ENCODE measurements at regions not wholly inside any gene's neighbourhood (a gene's known extent, or its start where the extent isn't known, plus 50 kb on each side); places are given as distances from the start of the nearest gene placed in this dataset.

GRCh38 chr10:2625094-2625493 lies 442.3 kb upstream of the PFKP start:
- POLR2A ChIA-PET = no interaction called here
- no peaks in the 10 kb centered on the region for H3K9me3 ChIP-seq (ENCODE audit: control insufficient read depth, insufficient read depth, low read depth, low read length)
- no peak for TF ChIP-seq ZNF184 (tag by site-specific recombination; IDR thresholded peaks at IDR 0.05)
- no peak for TF ChIP-seq ZNF341 (tag by site-specific recombination; IDR thresholded peaks at IDR 0.05; ENCODE audit: low read depth)
- TF ChIP-seq ZNF580 (tag by site-specific recombination; IDR thresholded peaks at IDR 0.05) = no peak
- no peak for TF ChIP-seq WT1 (tag by site-specific recombination; IDR thresholded peaks at IDR 0.05)
- no peak for TF ChIP-seq ZNF664 (tag by site-specific recombination; IDR thresholded peaks at IDR 0.05)
- no peak for TF ChIP-seq ZNF776 (tag by site-specific recombination; IDR thresholded peaks at IDR 0.05; ENCODE audit: borderline replicate concordance)
- TF ChIP-seq ZNF394 (tag by site-specific recombination; IDR thresholded peaks at IDR 0.05; ENCODE audit: borderline replicate concordance) = no peak
- no peak for TF ChIP-seq ZFP41 (tag by site-specific recombination; IDR thresholded peaks at IDR 0.05; ENCODE audit: borderline replicate concordance)
- no peak for TF ChIP-seq ZNF571 (tag by site-specific recombination; IDR thresholded peaks at IDR 0.05)
- TF ChIP-seq ZNF398 (tag by site-specific recombination; IDR thresholded peaks at IDR 0.05) = no peak
- TF ChIP-seq ZNF473 (tag by site-specific recombination; IDR thresholded peaks at IDR 0.05) = no peak
- no peak for TF ChIP-seq PRDM4 (tag by site-specific recombination; IDR thresholded peaks at IDR 0.05)
- TF ChIP-seq ZNF521 (tag by site-specific recombination; IDR thresholded peaks at IDR 0.05) = no peak
- no peak for TF ChIP-seq ZNF623 (tag by site-specific recombination; IDR thresholded peaks at IDR 0.05)
- no peak for TF ChIP-seq ZNF529 (tag by site-specific recombination; IDR thresholded peaks at IDR 0.05; ENCODE audit: insufficient replicate concordance)
- TF ChIP-seq ZSCAN5A (tag by site-specific recombination; IDR thresholded peaks at IDR 0.05) = no peak
- TF ChIP-seq ZNF510 (tag by site-specific recombination; IDR thresholded peaks at IDR 0.05; ENCODE audit: insufficient replicate concordance) = no peak
- no peak for TF ChIP-seq TRIM28 (IDR thresholded peaks at IDR 0.05; ENCODE audit: borderline replicate concordance, low read length)
- no peak for TF ChIP-seq ZNF391 (tag by site-specific recombination; IDR thresholded peaks at IDR 0.05; ENCODE audit: borderline replicate concordance, low read depth)
- no peak for TF ChIP-seq ZNF157 (tag by site-specific recombination; IDR thresholded peaks at IDR 0.05)
- no peak overlapping the region for H3K27ac ChIP-seq (ENCODE audit: extremely low read depth, low read depth, low read length)
- H3K4me3 ChIP-seq (ENCODE audit: low read depth, low read length) = no peak overlapping the region
- CTCF ChIA-PET = interaction anchor here (0.8 kb wide), 1 partner anchor 354 kb away, joined by 4 read pairs; no protein-coding TSS in a partner anchor
- no peaks in the 10 kb centered on the region for H3K4me1 ChIP-seq (ENCODE audit: control insufficient read depth, insufficient read depth, low read length)
- no peaks in the 10 kb centered on the region for H3K36me3 ChIP-seq (ENCODE audit: control insufficient read depth in 2 of 2, insufficient read depth in 1 of 2, low read length in 2 of 2)

- POLR2A ChIA-PET = no interaction called here
- H3K4me3 ChIP-seq (ENCODE audit: low read depth, low read length) = no peak overlapping the region
- no peaks in the 10 kb centered on the region for H3K9me3 ChIP-seq (ENCODE audit: control insufficient read depth, insufficient read depth, low read depth, low read length)
- no peaks in the 10 kb centered on the region for H3K36me3 ChIP-seq (ENCODE audit: control insufficient read depth in 2 of 2, insufficient read depth in 1 of 2, low read length in 2 of 2)
- CTCF ChIA-PET = no interaction called here
- no peak overlapping the region for H3K27ac ChIP-seq (ENCODE audit: extremely low read depth, low read depth, low read length)
- no peaks in the 10 kb centered on the region for H3K4me1 ChIP-seq (ENCODE audit: control insufficient read depth, insufficient read depth, low read length)
- TF ChIP-seq ZNF18 (tag by site-specific recombination; IDR thresholded peaks at IDR 0.05) (no peak), ZNF670 (tag by site-specific recombination; IDR thresholded peaks at IDR 0.05; ENCODE audit: low read depth) (no peak), ZNF843 (tag by site-specific recombination; IDR thresholded peaks at IDR 0.05) (no peak), ZNF645 (tag by site-specific recombination; IDR thresholded peaks at IDR 0.05) (no peak), ZBTB26 (tag by site-specific recombination; optimal IDR thresholded peaks at IDR 0.05) (no peak)
These were observed 443.6 kb upstream of the PFKP start for GRCh38 chr10:2623675-2624274.
